Ishikawa (cell line): ENCODE measurements at regions not wholly inside any gene's neighbourhood (a gene's known extent, or its start where the extent isn't known, plus 50 kb on each side); places are given as distances from the start of the nearest gene placed in this dataset.

Source experiments
- RAD21 ChIP-seq: IDR thresholded peaks from 2 replicates; pipeline ENCODE4 v1.6.1; 2012; ENCODE audit warnings: low read depth
- TAF1 ChIP-seq: IDR thresholded peaks from 2 replicates; pipeline ENCODE4 v1.6.1; 2012; ENCODE audit warnings: low read depth, mild to moderate bottlenecking
- YY1 ChIP-seq: IDR thresholded peaks from 2 replicates; pipeline ENCODE4 v1.6.1; 2012; ENCODE audit warnings: low read depth

- TF ChIP-seq YY1, result no peak
- TF ChIP-seq RAD21, result no peak
- no peak for TF ChIP-seq TAF1
Measured at GRCh38 chr13:90898811-90899210, 448.7 kb upstream of the MIR17HG start.
